ENCODE measurements at regions not wholly inside any gene's neighbourhood (a gene's known extent, or its start where the extent isn't known, plus 50 kb on each side); places are given as distances from the start of the nearest gene placed in this dataset.
"Not testable (repeated sequence)": the region's sequence is repeated elsewhere in the genome, so short reads cannot be mapped to it uniquely, and the experiment has no call there.

- H3K27ac ChIP-seq = no peak overlapping the region
- TF ChIP-seq CTCF (conservative IDR thresholded peaks at IDR 0.05; ENCODE audit: low read depth) = no peak
- POLR2A ChIA-PET (ENCODE audit: low non-redundant PET) = no interaction called here
- CTCF ChIA-PET = interaction anchor here (0.6 to 1.1 kb wide), 3 partner anchors 10 to 194 kb away, joined by 3 to 10 read pairs (median 6); no protein-coding TSS in a partner anchor
- DNase-seq (ENCODE audit: low spot score) = no peak
These were observed 349.4 kb downstream of the GATA3 start for GRCh38 chr10:8403711-8404371.

- POLR2A ChIA-PET (ENCODE audit: low non-redundant PET) = no interaction called here
- no peak for TF ChIP-seq CTCF (conservative IDR thresholded peaks at IDR 0.05; ENCODE audit: low read depth)
- CTCF ChIA-PET = no interaction called here
- no peak overlapping the region for H3K27ac ChIP-seq
- no peak for DNase-seq (ENCODE audit: low spot score)
These were observed 350.2 kb downstream of the GATA3 start for GRCh38 chr10:8404721-8405120.

- no peak overlapping the region for H3K27ac ChIP-seq
- CTCF ChIA-PET = no interaction called here
- DNase-seq (ENCODE audit: low spot score) = no peak
- TF ChIP-seq CTCF (conservative IDR thresholded peaks at IDR 0.05; ENCODE audit: low read depth) = no peak
- POLR2A ChIA-PET (ENCODE audit: low non-redundant PET) = no interaction called here
These were observed 351.1 kb downstream of the GATA3 start for GRCh38 chr10:8405596-8405995.

GRCh38 chr10:8407501-8408021, 353.1 kb downstream of the GATA3 start:
- no peak for TF ChIP-seq CTCF (conservative IDR thresholded peaks at IDR 0.05; ENCODE audit: low read depth)
- ChIA-PET CTCF (interaction anchor here (0.7 kb wide), 1 partner anchor 409 kb away, joined by 3 read pairs; no protein-coding TSS in a partner anchor), POLR2A (ENCODE audit: low non-redundant PET) (no interaction called here)
- H3K27ac ChIP-seq = no peak overlapping the region
- no peak for DNase-seq (ENCODE audit: low spot score)

- H3K27ac ChIP-seq = no peak overlapping the region
- ChIA-PET POLR2A (ENCODE audit: low non-redundant PET) (no interaction called here), CTCF (interaction anchor here (0.6 kb wide), 1 partner anchor 347 kb away, joined by 4 read pairs; no protein-coding TSS in a partner anchor)
- no peak for TF ChIP-seq CTCF (conservative IDR thresholded peaks at IDR 0.05; ENCODE audit: low read depth)
- no peak for DNase-seq (ENCODE audit: low spot score)
These were observed 356.0 kb downstream of the GATA3 start for GRCh38 chr10:8410506-8410905.

GRCh38 chr10:8412541-8412940, 358.1 kb downstream of the GATA3 start:
- H3K27ac ChIP-seq = no peak overlapping the region
- ChIA-PET POLR2A (ENCODE audit: low non-redundant PET) (no interaction called here), CTCF (no interaction called here)
- DNase-seq (ENCODE audit: low spot score) = no peak
- no peak for TF ChIP-seq CTCF (conservative IDR thresholded peaks at IDR 0.05; ENCODE audit: low read depth)

- DNase-seq (ENCODE audit: low spot score); POLR2A ChIA-PET (ENCODE audit: low non-redundant PET); H3K27ac ChIP-seq: not testable (repeated sequence)
- CTCF ChIA-PET = interaction anchor here (0.7 kb wide), 1 partner anchor 84 kb away, joined by 3 read pairs; no protein-coding TSS in a partner anchor
These were observed 360.5 kb downstream of the GATA3 start for GRCh38 chr10:8415029-8415428.

All from RWPE1 (cell line).